ENCODE measurements at regions not wholly inside any gene's neighbourhood (a gene's known extent, or its start where the extent isn't known, plus 50 kb on each side); places are given as distances from the start of the nearest gene placed in this dataset.

- no peaks in the 10 kb centered on the region for H3K36me3 ChIP-seq (replicated peaks; ENCODE audit: low read depth, low read length)
- H3K4me2 ChIP-seq (ENCODE audit: low read length), result no peak overlapping the region
- H3K9me3 ChIP-seq (ENCODE audit: insufficient read depth, low read length), result no peaks in the 10 kb centered on the region
- no peak overlapping the region for H3K4me3 ChIP-seq (ENCODE audit: low read length)
- no peak overlapping the region for H2AFZ ChIP-seq (ENCODE audit: low read depth, low read length)
- H3K27me3 ChIP-seq (ENCODE audit: low read depth, low read length), result peaks cover 12% of the 10 kb centered on the region; the same call in 1 of the 2 replicates
- peak; percentile 84 for TF ChIP-seq CTCF (IDR thresholded peaks at IDR 0.05; ENCODE audit: low read depth, low read length)
- TF ChIP-seq EZH2phosphoT487 (IDR thresholded peaks at IDR 0.05; ENCODE audit: low read depth), result no peak
- H3K79me2 ChIP-seq (ENCODE audit: low read length), result no peaks in the 10 kb centered on the region
- no peaks in the 10 kb centered on the region for H3K4me1 ChIP-seq (ENCODE audit: low read length)
- H3K9ac ChIP-seq (ENCODE audit: low read length), result no peak overlapping the region
- H4K20me1 ChIP-seq (ENCODE audit: insufficient read depth, low read length), result no peaks in the 10 kb centered on the region
- no peak overlapping the region for H3K27ac ChIP-seq (ENCODE audit: low read length)
Observed at GRCh38 chr3:193190146-193190786, 50.8 kb upstream of the PLAAT1 start.
